ENCODE measurements at regions not wholly inside any gene's neighbourhood (a gene's known extent, or its start where the extent isn't known, plus 50 kb on each side); places are given as distances from the start of the nearest gene placed in this dataset.

GRCh38 chr6:125668071-125668470 lies 81.4 kb upstream of the HEY2 start:
- peaks cover 7% of the 10 kb centered on the region for H3K27me3 Mint-ChIP-seq
- H3K4me1 Mint-ChIP-seq: no peaks in the 10 kb centered on the region
- no peak overlapping the region for H3K4me3 Mint-ChIP-seq
- H3K9me3 Mint-ChIP-seq: no peaks in the 10 kb centered on the region
- no peak overlapping the region for H3K27ac Mint-ChIP-seq
- ATAC-seq (replicated peaks): no peak
- H3K36me3 Mint-ChIP-seq (ENCODE audit: low read depth): no peaks in the 10 kb centered on the region

DNA sequence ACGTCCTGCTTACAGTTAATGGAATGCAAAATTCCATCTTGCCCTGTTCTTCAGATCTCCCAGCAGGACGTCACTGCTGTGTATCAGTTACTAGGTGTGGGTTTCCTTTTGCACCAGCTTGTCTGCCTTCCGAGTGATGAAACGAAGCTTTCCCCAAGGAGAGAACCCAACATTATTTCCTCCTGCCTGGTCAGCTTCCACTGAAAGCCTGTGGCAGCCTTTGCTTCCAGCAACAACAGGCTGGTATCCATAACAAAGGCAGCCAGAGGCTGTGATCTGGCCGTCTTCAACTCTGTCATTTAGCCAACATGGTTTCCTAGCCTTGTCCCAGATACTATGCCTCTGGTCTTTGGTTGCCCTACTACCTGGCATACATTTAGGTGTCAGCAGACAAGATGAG lies 78.9 kb upstream of the HEY2 start:
- no peak for ATAC-seq (replicated peaks)
- Mint-ChIP-seq H3K36me3 (ENCODE audit: low read depth) (no peaks in the 10 kb centered on the region), H3K27me3 (peaks cover 18% of the 10 kb centered on the region), H3K27ac (no peak overlapping the region), H3K4me3 (no peak overlapping the region), H3K9me3 (no peaks in the 10 kb centered on the region), H3K4me1 (no peaks in the 10 kb centered on the region)

DNA sequence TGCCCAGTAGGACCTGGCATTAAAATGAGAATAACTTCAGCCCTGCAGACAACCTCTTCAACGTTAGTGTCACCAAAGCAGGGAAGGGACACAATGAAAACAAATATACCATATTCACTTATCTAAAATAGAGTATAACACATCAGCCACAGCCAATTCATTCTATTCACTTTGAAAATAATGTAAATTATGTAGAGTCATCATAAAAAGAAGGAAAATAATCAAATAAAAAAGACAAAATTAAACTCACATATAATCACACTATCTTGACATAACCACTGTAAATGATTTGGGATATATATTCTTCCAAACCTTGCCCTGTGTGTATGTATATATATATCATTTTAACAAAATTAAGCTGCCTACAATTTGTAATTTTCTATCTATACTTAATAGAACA lies 78.1 kb upstream of the HEY2 start:
- Mint-ChIP-seq H3K9me3 (no peaks in the 10 kb centered on the region), H3K27ac (no peak overlapping the region), H3K4me3 (no peak overlapping the region), H3K36me3 (ENCODE audit: low read depth) (no peaks in the 10 kb centered on the region), H3K4me1 (no peaks in the 10 kb centered on the region), H3K27me3 (peaks cover 21% of the 10 kb centered on the region)
- no peak for ATAC-seq (replicated peaks)

GRCh38 chr6:125674230-125674629 lies 75.2 kb upstream of the HEY2 start:
- ATAC-seq (replicated peaks): no peak
- no peak overlapping the region for H3K27ac Mint-ChIP-seq
- H3K27me3 Mint-ChIP-seq: peaks cover 23% of the 10 kb centered on the region
- no peaks in the 10 kb centered on the region for H3K36me3 Mint-ChIP-seq (ENCODE audit: low read depth)
- no peaks in the 10 kb centered on the region for H3K4me1 Mint-ChIP-seq
- H3K9me3 Mint-ChIP-seq: no peaks in the 10 kb centered on the region
- no peak overlapping the region for H3K4me3 Mint-ChIP-seq

DNA sequence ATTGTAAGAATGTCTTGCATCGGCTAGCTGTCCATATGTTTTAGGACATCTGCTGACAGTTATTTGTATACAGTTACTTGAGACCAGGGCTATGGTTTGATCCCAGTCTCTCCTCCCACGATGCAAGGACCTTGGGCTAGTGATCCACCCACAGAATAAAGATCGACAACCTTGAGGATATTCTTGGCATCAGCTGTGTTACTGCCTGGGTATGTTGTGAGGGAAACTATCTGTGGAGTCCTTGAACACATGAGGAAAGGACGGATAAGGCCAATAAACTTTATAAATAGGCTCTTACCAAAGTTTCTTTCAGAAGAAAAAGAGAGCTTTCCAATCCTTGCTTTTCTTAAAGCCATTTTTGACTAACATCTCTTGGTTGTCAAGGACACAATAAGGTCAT lies 70.8 kb upstream of the HEY2 start:
- Mint-ChIP-seq H3K4me3 (no peak overlapping the region), H3K27me3 (peaks cover 24% of the 10 kb centered on the region), H3K36me3 (ENCODE audit: low read depth) (no peaks in the 10 kb centered on the region), H3K27ac (no peak overlapping the region), H3K4me1 (no peaks in the 10 kb centered on the region), H3K9me3 (no peaks in the 10 kb centered on the region)
- ATAC-seq (replicated peaks): no peak

- Mint-ChIP-seq H3K36me3 (ENCODE audit: low read depth) (no peaks in the 10 kb centered on the region), H3K9me3 (no peaks in the 10 kb centered on the region), H3K27me3 (peaks cover 23% of the 10 kb centered on the region), H3K4me1 (no peaks in the 10 kb centered on the region), H3K27ac (no peak overlapping the region), H3K4me3 (no peak overlapping the region)
- no peak for ATAC-seq (replicated peaks)
Measured at GRCh38 chr6:125679128-125679527, 70.3 kb upstream of the HEY2 start.

- no peak overlapping the region for H3K4me3 Mint-ChIP-seq
- H3K27ac Mint-ChIP-seq: no peak overlapping the region
- H3K36me3 Mint-ChIP-seq (ENCODE audit: low read depth): no peaks in the 10 kb centered on the region
- no peak for ATAC-seq (replicated peaks)
- no peaks in the 10 kb centered on the region for H3K4me1 Mint-ChIP-seq
- H3K9me3 Mint-ChIP-seq: no peaks in the 10 kb centered on the region
- H3K27me3 Mint-ChIP-seq: peaks cover 20% of the 10 kb centered on the region
Measured at GRCh38 chr6:125679651-125680050, 69.8 kb upstream of the HEY2 start.

GRCh38 chr6:125682939-125683338 lies 66.5 kb upstream of the HEY2 start:
- Mint-ChIP-seq H3K9me3 (no peaks in the 10 kb centered on the region), H3K4me3 (no peak overlapping the region), H3K4me1 (no peaks in the 10 kb centered on the region), H3K27me3 (peaks cover 16% of the 10 kb centered on the region), H3K36me3 (ENCODE audit: low read depth) (no peaks in the 10 kb centered on the region), H3K27ac (no peak overlapping the region)
- no peak for ATAC-seq (replicated peaks)

DNA sequence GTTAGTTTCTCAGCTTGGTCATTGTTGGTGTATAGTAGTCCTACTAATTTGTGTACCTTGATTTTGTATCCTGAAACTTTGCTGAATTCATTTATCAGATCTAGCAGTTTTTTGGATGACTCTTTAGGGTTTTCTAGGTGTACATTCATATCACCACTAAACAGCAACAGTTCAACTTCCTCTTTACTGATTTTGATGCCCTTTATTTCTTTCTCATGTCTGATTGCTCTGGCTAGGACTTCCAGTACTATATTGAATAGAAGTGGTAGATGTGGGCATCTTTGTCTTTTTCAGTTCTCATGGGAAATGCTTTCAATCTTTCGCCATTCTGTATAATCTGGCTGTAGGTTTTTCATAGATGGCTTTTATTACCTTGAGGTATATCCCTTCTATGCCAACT lies 61.3 kb upstream of the HEY2 start:
- no peak overlapping the region for H3K4me3 Mint-ChIP-seq
- H3K9me3 Mint-ChIP-seq: peaks cover 4% of the 10 kb centered on the region
- no peaks in the 10 kb centered on the region for H3K36me3 Mint-ChIP-seq (ENCODE audit: low read depth)
- no peak for ATAC-seq (replicated peaks)
- no peaks in the 10 kb centered on the region for H3K4me1 Mint-ChIP-seq
- no peak overlapping the region for H3K27ac Mint-ChIP-seq
- H3K27me3 Mint-ChIP-seq: peaks cover 42% of the 10 kb centered on the region

- Mint-ChIP-seq H3K4me1 (no peaks in the 10 kb centered on the region), H3K4me3 (no peak overlapping the region), H3K27me3 (peaks cover 54% of the 10 kb centered on the region), H3K36me3 (ENCODE audit: low read depth) (no peaks in the 10 kb centered on the region), H3K27ac (no peak overlapping the region), H3K9me3 (peaks cover 4% of the 10 kb centered on the region)
- ATAC-seq (replicated peaks): no peak
Measured at GRCh38 chr6:125693480-125693879, 56.0 kb upstream of the HEY2 start.

DNA sequence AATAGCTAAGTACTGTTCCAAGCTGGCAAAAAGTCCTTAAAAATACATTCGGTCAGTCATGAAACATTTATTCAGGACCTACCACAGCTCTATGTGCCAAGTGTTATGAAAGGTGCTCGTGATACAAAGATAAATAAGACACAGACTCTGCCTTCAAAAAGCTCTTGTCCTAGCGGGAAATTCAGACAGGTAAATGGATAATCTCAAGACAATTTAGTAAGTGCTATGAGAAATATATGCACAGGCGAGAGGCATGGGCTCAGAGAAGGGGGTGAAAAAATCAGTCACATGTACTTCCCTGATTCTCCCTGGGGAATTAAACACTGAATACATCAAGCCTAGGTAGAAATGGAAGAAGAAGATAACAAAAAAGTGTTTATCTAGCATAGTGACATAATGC lies 49.8 kb upstream of the HEY2 start:
- Mint-ChIP-seq H3K4me1 (no peaks in the 10 kb centered on the region), H3K9me3 (no peaks in the 10 kb centered on the region), H3K27ac (no peak overlapping the region), H3K4me3 (no peak overlapping the region), H3K36me3 (ENCODE audit: low read depth) (no peaks in the 10 kb centered on the region), H3K27me3 (peaks cover 16% of the 10 kb centered on the region)
- no peak for ATAC-seq (replicated peaks)
